GM21737 (cell line): ENCODE measurements at regions not wholly inside any gene's neighbourhood (a gene's known extent, or its start where the extent isn't known, plus 50 kb on each side); places are given as distances from the start of the nearest gene placed in this dataset.

ENCODE experiments used
- ATAC-seq: cut with Tn5 transposase; IDR thresholded peaks from one replicate; pipeline ENCODE4 v1.9.1; 2021; ENCODE audit warnings: mild to moderate bottlenecking, moderate library complexity; ENCODE audit not compliant: unreplicated experiment

- no peak for ATAC-seq
Measured at GRCh38 chr3:127461286-127461910, 129.1 kb downstream of the TPRA1 start.

- no peak for ATAC-seq
Measured at GRCh38 chr3:127459891-127460290, 130.6 kb downstream of the TPRA1 start.

DNA sequence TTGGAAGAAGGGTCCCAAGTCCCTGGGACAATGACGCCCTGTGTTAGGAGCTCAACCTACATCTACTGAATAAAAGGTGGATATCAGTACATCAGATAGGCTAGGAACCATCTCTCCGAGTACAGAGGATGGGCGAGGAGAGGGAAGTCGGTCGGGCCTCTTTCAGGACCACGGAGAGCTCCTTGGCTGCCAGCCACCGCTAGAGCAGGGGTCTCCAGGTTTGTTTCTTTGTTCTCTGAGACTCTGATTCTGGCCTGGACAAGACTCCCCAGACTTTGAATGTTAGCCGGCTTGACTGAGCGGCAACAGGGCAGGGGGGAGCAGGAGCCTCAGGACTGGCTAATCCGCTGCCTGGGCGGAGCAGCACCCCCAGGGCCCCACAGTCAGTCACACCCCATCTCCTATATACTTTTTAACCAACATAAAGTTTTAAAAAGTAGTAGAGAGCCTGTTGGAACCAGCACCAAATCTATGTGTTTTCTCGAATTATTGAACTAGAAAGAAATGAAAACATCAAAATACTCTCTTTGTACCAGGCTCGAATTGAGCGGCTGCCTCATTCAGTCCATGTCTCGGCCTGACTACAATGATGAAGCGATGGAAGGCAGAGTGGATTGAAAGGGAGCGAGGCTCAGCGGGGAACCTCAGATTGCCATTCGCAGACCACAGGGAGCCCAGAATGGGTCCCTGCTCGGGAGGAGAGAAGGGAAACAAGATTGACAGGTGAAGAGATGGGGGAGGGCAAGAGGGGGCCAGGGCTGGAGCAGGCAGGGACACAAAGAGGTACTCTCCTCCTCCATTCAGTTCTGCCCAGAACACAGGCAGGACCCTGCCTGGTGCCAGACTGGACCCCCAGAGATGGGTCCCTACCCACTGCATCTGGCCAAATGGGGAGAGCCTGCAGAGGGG, 131.6 kb downstream of the TPRA1 start:
- no peak for ATAC-seq

DNA sequence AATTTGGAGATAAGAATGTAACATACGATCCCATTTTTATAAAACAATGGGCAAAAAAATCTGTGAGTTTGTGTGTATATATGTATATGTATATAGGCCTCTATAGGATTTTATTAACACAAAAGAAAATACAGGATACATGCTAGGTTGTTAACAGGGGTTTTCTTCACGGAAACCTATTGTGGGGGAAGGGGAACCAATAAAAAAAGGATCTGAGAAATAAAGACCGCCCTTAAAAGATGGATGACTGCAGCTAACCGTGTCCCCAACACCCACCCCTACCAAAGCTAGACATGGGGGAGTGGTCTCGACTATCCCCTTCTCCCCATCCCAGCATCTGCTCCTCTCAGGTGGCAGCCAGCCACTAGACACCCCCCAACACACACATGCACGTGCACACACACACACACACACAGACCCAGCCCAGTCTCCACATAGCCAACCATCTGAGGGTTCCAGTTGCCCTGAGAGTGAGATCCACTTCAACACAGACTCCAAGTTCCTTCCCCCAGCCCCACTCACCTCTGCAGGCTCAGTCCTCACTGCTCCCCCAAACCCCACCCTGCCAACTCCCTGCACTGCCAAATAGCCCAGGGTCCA, 132.9 kb downstream of the TPRA1 start:
- no peak for ATAC-seq

DNA sequence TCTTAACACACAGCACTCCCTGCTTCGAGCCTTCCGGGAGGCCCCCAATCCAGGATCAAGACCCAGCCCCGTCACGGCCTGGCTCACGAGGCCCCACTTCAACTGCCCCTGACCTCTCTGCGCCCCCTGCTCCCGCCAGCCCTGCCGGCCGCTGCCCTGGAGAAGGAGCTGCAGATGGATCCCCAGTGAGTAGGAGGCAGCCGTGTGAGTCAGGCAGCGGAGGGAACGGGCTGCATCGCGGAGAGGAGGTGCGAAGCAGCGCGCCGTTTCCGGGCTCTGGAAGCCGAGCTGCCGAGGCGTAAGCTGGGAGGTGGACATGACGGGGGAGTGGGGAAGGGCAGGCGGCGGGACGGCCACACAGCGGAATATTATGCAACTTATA, 133.4 kb downstream of the TPRA1 start:
- ATAC-seq = no peak

DNA sequence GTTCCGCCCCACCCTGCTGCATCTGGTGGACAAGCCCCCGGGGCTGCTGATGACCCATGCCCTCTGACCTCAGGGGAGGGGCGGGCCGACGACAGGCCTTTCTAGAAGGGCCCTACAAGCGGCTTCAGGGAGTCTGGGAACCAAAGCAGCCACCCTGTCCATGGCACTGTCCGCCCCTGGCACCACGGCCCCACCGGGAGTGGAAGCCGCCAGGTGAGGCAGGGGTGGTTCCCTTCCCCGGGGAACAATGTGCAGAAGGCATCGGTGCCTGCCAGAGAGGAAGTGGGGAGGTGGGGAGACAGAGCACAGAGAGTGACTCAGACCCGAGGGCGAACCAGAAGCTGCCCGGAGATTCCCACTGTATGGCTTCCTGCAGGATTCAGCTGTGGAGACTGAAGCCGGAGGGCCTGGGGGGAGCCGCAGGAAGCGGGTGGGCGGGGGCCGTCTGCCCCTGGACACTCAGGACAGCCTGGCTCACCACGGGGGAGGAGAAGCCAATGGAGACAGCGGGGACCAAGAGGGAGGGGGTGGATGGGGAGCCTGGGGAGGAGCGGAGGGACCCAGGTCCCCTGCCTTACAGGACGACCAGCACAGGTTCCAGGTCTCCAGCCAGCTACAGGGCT, 134.0 kb downstream of the TPRA1 start:
- ATAC-seq = no peak

- peak; percentile 77 for ATAC-seq
Measured at GRCh38 chr3:127455541-127456450, 134.7 kb downstream of the TPRA1 start.

DNA sequence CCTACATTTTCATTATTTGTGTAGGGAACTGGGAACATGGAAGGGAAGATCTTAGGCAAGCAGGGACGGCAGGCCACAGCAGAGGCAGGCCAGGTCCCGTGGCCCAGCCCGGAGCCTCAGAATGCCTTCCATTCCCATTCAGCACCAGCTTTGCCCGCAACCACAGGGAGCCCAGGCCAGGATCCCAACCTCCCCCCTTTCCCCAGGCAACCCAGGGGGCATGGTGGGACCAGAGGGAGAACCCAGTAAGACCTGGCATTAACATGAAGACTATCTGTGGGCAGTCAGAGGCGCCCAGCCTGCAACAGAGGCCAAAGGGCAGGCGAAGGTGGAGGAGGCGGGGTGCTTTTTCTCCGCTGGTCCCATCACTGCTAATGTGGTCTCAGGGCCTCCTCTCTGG, 135.6 kb downstream of the TPRA1 start:
- no peak for ATAC-seq

DNA sequence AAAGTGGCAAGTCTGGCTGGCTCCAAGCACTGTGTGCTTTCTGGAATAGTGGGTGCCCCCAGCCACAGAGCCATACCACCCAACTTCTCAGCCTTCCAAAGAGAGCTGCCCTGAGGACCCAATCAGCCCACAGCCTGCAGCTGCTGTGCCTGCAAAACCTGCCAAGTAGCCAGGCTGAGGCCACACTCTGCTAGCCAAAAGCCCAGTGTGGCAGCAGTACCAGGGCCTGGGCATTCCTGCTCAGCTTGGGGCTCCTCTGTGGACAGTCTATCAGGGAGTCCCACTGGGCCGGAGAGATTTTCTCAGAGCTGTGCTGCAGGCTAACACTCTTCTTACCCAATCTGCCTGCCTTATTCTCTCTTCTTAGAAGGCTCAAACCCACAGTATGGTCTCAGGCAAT, 136.5 kb downstream of the TPRA1 start:
- ATAC-seq = no peak

- no peak for ATAC-seq
Measured at GRCh38 chr3:127452321-127452821, 138.2 kb downstream of the TPRA1 start.

- ATAC-seq = no peak
Measured at GRCh38 chr3:127451321-127451720, 139.2 kb downstream of the TPRA1 start.

- no peak for ATAC-seq
Measured at GRCh38 chr3:127450331-127450730, 140.2 kb downstream of the TPRA1 start.

DNA sequence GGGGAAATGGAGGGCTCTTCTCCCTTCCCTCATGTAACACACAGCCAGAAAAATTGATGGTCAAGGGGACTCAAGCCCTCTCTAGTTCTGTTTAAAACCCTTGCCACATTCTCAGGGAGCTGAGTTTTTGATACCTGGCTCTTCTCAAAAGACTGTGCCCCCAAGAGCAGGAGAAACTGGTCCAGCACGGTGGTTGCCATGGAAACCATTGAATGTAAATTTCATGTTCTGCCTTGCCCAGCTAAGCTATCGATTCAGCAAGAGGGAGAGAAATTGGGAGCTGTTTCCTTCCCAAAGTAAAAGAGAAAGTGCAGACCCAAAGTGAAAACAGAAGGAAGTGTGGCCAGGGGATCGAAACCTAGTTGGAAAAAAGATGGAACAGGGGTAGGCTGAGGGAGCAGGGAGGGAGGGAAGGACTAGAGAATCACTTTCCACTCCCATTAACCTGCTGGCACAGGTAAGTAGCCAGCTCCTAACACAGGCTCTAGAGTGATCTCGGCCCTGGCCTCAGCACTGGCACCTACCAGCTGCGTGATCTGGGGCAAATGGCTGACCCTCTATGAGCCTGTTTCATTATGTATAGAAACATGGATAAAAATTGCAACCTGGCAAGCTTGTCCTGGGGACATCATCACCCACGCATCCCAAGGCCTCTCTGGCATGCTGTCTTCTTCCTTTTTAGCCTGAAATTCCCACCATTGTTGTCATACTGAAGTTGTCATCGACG, 140.9 kb downstream of the TPRA1 start:
- no peak for ATAC-seq

- ATAC-seq = no peak
Measured at GRCh38 chr3:127448671-127449070, 141.9 kb downstream of the TPRA1 start.

DNA sequence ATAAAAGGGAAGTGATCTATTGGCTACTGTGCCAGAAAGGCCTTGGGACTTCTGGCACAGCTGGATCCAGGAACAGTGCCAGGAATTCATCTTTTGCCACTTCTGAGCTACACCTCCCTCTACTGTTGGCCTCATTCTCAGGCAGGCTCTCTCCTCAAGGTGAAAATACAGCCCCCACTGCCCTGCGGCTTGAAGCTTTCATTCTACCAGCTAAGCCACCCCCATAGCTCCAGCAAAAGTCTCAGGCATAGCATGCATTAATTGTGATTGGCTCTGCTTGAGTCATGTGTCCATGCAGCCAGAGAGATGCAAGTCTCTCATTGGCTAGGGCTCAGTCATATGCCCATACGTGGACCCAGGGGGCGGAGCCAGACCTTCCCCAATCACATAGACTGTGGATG, 142.4 kb downstream of the TPRA1 start:
- no peak for ATAC-seq

DNA sequence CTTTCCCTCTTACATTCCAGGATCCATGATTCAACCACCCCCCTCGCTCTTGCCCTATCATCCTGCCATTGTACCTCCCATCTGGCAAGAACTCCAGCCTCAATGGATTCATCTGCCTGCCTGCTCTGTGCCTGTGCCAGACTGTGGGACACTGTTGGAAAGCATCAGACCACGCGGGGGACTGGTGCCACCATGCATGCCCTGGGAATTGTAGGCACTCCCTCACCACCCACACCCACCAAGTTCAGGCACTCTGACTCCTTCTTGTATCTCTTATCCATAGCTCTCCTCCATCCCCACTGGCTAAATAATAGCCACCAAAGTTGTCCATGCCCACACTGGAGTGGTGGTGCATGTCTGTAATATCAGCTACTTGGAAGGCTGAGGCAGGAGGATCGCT, 143.8 kb downstream of the TPRA1 start:
- no peak for ATAC-seq

- ATAC-seq = no peak
Measured at GRCh38 chr3:127445581-127446343, 144.8 kb downstream of the TPRA1 start.

- ATAC-seq = no peak
Measured at GRCh38 chr3:127444761-127445160, 145.8 kb downstream of the TPRA1 start.
